GM21528 (cell line): ENCODE measurements at regions not wholly inside any gene's neighbourhood (a gene's known extent, or its start where the extent isn't known, plus 50 kb on each side); places are given as distances from the start of the nearest gene placed in this dataset.

ENCODE experiments used
- ATAC-seq: cut with Tn5 transposase; IDR thresholded peaks from one replicate; pipeline ENCODE4 v1.9.1; 2021; ENCODE audit warnings: mild to moderate bottlenecking, moderate library complexity; ENCODE audit not compliant: unreplicated experiment, low FRiP score

DNA sequence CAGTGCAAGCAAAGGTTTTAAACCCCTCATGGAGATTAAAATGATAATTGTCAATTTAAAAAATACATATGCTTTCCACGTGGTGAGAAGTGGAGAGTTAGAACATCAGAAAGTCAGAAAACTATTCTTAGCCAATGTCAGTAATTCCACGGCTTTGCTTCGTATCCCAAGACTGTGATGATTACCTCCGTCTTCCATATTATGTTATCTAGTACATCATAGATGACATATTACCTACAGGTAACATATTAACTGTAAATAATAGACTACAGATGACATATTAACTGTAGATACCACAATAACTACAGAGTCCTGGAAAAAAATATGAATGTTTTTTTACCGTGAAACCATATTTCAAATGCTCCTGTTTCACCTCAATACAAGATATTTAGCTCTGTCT lies 579.4 kb upstream of the PFKP start:
- ATAC-seq, result no peak

DNA sequence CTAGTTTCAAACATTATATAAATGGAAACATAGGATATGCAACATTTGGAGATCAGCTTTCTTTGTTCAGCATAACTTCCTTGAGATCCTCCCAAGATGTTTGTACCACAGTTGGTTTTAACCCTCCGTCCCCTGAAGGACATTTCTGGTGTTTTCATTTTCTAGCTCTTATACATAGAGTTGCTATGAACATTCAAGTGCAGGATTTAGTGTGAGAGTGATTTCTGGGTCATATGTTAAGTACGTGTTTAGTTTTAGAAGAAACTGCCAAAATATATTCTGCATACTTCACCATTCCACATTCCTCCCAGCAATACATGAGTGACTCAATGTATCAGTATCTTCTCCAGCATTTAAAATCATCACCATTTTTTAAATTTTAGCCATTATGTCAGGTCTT lies 588.7 kb upstream of the PFKP start:
- no peak for ATAC-seq

DNA sequence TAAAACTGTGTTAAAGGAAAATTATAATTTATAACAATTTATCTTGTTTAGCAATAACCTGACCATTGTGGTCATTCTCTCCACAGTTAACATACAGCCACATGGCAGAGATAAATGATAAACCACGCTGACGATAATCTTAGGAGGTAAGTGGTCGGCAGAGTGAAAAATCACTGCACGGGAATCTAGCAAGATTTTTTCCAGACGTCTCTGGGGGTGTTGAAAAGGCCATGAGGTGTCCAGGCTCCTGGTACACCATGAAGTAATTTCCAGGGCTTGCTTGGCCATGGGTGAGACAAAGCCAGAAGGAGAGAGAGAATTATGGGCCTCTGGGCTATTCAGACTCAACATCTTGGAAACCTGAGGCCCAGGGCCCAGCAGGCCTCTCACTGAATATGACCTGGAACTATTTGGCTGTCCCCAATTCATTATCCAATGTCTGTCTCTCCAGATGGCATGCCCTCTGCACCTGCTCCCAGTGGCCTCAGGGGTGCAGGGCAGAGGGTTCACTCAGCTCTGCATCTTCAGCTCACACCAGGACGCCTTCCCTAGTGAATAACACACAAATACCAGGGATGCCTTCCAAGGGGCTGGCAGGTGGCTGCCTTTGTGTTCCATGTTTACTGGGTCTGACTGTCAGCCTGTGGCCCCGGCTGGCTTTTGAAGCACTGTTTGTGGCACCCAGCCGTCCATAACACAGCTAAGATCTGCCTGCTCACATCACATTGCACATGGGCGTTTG lies 590.4 kb upstream of the PFKP start:
- ATAC-seq, result no peak

DNA sequence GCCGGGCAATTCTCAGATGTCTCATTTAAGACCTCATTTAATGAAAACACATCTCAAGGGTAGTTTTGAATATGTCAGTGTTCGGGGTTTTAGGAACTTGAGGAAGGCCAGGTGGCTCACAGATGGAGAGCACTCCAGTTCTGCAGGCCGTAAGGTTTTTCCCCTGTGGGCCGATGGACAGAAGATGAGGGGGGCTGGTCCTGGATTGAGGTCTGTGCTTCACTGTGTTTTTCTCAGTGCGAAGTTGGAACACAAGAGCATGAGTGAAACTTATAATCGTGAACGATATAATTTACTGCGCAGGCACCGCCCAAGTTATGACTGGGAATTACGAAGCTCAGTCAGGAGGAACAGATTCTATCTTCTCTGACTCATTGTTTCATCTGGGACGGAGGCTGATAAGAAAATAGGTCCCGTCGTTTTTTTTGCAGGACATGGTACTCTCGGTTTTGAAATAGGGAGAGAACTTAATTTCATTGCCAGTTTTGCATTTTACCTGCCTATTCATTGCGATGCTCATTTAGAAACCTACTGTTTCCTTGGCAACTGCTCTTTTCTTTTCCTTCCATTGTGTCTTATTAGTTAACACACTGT lies 591.0 kb upstream of the PFKP start:
- no peak for ATAC-seq

DNA sequence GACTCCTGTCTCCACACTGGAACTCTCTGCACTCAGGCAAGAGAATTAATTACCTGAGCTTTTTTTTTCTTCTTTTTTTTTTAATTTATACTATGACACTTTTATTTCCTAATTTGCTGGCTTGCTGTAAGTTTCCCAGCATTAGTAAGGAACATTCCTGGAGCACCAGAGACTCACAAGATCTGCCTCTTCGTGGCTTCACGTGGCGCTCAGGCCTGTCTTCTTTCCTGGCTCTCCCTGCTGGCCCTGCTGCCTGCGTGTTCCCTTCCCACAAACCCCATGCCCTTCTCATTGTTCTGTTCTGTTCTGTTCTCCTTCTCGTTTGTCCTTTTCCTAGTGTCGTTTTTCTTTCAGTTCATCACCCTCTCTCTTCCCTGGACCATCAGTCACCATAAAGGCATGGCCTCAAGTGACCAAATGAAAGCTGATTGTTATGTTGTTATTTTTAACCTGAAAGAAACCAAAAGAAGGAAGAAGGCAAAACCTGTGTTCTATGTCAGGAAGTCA lies 591.6 kb upstream of the PFKP start:
- no peak for ATAC-seq

DNA sequence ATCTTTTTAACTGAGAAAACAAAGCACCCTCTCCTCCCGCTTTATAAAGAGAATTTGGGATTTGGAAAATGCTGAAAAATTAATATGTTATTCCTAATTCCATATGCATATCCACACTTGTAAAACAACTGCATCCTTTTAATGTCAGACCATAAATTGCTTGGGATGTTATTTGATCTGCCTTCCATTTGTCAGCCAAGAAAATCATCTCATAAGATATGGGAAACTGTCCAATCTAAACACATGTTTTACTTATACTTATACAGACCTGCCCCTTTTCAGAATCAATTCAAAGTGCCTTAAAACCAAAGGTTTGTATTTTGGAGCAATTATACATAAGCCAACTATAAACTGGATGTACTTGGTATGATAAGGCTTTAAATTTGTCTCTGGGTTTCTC lies 595.5 kb upstream of the PFKP start:
- no peak for ATAC-seq

DNA sequence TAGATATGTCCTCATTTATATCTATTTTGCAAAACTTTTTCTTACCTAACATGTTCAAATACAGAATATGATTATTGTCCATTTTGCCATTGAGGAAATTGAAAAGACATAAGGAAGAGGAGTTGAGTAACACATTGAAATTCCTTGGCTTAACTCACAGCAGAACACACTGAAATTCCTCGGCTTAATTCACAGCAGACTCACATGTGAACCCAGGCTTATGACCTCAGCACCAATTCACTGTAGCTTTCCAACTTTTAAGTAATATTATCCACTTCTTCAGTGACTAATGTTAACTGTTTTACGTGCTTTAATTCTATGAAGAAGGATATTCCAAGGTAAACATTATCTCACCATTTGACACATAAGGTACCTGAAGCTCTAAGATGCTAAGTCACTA lies 597.5 kb upstream of the PFKP start:
- ATAC-seq, result no peak

DNA sequence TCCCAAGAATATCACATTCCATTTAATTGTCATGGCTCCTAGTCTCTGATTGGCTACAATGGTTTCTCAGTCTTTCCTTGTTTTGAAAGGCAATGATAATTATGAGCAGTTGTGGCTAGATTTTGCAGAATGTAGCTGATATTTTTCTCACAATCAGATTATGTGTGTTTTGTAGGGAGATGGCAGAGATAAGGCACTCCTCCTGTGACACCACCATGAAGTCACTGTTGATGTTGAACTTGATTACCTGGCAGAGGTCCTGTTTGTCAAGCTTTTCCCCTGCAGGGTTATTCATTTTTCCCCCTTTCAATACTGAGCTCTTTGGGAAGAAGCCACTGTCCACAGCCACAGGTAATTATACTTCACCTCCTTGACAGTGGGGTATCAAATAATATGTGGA lies 602.9 kb upstream of the PFKP start:
- ATAC-seq, result no peak

DNA sequence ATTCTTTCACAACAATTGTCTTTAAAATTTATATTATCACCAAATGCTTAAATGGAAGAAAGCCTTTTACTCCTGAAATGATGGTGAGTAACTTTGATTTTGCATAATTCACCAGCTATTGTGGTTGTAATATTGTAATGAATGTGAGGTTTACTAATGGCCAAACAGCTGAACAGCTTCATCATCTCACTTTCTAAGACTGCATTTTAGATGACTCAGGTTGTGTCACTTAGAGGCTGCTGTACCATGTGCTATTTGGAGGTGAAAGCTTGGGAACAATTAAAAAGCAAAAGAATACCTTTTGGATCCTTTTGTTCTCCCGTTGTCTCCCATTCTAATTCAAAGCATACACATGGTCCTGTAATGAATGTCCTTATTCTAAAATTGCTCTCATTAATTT lies 604.0 kb upstream of the PFKP start:
- ATAC-seq, result no peak

DNA sequence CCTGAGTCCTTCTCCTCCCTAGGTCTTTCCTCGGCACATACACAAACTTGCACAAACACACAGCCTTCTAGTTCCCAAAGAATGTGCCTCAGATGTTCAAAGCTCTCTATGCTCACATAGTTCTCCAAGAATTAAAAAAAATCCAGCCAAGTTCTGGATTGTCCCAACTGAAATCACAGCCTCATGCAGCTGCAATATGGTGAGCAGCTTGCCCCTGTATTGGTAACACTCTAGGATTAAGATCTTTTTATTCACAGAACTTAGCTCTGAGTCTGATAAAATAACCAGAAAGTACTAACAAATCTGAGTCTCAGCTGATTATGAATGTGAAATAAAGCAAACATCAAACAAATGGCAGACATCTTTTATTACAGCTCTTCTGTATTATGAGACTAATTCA lies 604.8 kb upstream of the PFKP start:
- no peak for ATAC-seq

DNA sequence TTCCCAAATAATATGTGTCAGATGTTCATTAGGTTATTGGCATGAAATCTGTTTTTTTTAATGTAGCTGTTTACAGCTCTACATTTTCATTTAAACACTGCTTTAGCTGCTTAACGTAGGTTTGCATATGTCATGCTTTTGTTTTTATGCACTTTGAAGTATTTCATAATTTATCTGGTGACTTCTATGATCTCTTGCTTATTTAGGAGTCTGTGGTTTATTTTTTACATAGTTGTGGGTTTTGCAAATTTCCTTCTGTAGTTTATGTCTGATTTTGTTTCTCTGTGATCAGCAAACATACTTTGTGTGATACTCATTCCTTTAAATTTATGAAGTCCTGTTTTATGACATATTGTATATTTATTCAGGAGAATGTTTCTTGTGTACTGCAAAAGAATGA lies 606.5 kb upstream of the PFKP start:
- no peak for ATAC-seq

DNA sequence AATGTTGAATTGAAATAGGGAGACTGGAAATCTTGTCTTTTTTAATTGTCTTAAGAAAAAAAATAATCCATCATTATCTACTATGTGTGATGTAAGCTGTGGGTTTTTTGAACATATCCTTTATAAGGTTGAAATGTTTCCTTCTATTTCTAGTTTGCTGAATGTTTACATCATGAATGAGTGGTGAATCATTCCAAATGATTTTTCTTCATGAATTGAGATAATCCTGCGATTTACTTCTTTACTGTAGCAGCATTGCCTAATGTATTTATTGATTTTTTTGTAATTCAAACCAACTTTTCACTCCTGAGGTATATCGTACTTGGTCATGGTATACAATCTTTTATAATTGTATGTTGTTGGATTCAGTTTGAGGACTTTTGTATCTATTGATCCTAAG lies 607.6 kb upstream of the PFKP start:
- no peak for ATAC-seq

DNA sequence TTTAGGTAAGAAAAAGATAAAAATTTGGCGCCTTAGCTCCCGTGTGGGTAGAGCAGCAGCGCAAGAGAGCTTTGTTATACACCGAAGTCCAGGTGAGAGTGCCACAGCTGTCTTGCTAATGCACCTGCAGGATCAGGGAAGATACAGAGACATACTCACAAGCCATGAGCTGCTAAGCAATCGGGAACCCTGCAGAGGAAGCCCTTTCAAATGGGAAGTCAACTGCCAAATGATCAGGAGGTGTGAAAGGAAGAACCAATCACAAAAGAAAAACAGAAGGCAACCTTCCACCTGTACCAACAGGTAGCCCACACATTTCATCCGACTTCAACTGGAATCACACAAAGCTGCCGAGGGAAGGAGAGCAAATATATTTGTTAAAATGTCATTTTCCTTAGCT lies 610.5 kb upstream of the PFKP start:
- ATAC-seq, result no peak

DNA sequence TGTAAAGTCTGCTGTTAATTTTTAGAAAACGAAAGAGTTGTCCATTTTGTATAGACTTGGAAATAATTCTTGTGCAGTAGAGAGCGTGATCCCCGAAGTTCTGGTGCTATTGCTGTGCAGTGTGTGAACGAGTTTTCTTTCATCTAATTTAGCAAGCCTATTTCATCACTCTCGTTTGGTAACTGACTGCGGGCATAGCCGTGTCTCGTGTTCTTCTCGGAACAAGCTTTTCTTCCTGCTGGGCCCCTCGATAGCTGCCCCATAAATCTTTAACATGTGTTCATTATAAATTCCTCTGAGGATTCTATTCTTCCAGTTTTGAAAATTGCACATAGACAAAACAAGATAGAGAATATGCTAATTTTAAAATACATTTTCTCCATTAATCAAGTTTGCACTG lies 622.0 kb upstream of the PFKP start:
- no peak for ATAC-seq

DNA sequence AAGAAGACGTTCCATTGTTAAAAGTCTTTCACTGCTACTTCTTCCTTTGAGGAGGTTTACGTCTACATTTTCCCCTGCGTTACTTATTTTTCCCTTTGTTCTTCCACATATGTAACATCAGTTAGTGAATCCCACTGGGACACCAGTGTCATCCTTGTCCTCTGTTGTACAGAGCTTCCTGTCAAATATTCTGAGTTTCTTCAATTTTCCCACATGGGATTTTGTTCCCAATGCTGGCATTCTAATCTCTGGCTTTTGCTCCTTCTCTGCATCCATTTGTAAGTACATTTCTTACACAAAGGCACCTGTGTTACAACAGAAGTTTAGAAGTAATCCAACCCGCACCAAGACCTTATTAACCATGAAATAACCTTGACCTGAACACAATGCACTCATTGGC lies 627.4 kb upstream of the PFKP start:
- no peak for ATAC-seq

DNA sequence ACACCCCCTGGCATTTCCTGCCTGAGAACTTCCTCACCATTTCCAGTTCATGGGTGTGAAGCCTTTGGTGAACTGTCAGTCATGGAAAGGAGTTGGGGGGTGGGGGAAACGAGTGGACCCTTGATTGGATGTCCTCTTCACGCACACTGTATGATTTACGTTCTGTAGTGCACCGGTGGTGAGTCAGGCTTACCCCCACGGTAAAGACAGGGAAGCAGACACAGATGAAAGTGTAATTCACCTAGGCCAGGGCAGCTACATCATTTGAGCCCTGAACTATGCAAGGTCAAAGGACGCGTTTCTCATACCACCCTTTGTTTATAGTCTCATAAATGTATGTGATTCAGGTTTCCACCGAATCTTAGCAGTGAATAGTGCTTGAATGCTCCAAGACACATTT lies 628.3 kb upstream of the PFKP start:
- no peak for ATAC-seq

DNA sequence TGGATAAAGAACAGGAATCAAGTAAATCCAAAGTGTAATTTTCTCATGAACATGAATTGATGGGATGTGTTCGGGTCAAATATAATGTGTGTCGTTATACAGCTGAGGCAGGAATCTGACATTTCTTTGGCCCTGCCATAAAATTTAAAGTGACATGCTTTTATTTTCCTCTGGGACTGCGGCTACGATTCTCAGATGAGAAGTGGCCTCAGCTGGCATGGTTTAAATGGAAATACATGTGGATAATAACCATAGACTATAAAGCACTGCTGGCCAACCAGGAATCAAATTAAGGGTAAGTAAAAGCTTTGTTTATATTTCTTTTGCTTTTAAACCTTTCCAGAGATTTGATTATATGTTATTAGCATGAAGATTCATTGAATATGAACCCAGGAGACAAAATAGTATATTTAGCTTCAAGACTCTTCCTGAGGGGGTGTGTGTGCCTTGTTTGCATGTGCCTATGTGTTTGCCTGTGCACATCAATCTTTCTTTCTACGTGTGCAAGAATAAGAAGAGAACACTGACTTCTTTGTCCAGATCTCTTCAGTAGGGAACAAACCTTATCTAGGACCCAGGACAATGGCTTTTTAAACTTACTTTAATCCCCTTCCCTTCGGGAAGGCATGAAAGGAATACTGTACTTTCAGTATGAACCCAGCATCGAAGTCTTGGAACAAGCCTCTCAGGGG lies 629.0 kb upstream of the PFKP start:
- ATAC-seq, result no peak

DNA sequence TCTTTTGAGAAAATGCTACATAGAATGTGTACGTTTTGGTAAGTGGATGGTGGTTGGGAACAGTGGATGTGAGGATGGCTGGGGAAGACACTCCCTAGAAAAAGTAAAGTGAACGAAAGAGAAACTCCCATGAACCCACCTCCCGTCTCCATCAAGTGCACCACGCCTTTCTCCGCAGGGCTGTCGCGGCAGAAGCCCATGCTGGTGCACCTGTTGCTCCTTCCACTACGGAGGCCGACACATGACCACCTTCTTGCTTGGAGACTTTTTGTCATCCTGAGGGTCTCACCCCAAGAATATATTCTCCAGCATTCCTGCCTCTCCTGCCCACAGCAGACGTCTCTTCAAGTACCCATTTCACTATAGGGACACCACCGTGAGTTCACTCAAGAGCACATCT lies 630.4 kb upstream of the PFKP start:
- ATAC-seq, result no peak

DNA sequence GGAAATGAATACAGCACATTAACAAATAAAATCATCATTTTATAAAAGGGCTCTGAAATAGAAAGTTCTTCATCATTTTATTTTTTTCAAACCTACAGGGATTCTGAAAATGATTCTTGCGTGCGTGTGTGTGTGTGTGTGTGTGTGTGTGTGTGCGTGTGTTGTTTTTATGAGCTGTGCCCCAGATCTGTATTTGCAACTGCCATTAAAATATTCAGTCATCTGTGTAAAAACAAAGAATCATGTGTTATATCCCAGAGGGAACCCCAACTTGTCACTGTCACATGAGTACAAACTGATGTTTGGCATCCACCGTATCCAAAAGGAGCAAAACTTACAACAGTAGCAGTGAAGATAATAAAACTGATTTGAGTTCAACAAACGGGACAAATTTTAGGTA lies 635.4 kb upstream of the PFKP start:
- ATAC-seq, result no peak

DNA sequence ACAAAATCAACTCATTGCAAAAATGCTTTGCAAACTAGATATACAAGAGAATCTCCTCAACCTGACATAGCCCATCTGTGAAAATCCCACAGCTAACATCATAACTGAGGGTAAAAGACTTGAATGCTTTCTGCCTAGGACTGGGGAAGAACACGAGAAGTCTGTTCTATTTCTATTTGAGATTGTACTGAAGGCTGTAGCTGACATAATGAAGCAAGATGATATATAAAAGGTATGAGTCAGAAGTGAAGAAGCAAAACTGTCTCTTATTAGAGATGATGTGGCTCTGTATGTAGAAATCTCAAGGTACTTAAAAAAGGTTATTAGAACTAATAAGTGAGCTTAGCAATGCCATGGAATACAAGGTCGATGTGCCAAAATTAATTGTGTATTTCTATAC lies 639.9 kb upstream of the PFKP start:
- no peak for ATAC-seq

DNA sequence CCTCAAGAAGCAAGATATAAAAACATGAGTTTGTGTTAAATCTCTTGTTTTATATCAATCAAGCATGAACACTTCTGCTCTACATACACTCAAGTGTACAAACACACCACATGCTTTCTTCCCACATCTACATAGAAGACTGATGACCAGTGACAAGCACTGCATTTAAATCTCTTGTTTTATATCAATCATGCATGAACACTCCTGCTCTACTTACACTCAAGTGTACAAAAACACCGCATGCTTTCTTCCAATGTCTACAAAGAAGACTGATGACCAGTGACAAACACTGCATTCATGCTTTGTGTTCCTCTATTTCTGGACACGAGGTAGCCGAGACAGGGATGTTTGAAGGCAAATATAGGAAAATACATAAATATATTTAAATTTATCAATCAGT lies 642.0 kb upstream of the PFKP start:
- no peak for ATAC-seq

DNA sequence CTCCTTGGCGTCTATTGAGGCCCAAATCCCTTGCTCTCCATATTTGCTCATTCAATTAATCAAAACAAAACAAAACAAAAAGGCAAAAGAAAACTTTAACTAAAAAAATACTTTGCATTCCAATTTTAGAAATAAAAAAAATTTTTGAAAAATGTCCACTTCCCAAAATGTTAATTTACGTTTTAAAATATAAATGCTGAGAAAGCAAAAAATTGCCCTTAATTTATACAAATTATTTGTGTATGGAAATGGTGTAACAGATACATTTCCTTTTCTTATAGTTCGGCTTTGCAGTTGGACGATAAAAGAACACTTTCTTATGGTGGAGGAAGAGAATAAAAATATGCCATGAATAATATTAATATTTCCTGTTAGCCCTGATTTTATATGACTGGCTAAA lies 652.8 kb upstream of the PFKP start:
- no peak for ATAC-seq
